Activated naive CD8-positive, alpha-beta T cell treated with anti-CD3 and anti-CD28 coated beads, Interleukin-2, amount 50 U/mL, for 24 hours (primary cell): ENCODE measurements at regions not wholly inside any gene's neighbourhood (a gene's known extent, or its start where the extent isn't known, plus 50 kb on each side); places are given as distances from the start of the nearest gene placed in this dataset.
"Not testable (repeated sequence)": the region's sequence is repeated elsewhere in the genome, so short reads cannot be mapped to it uniquely, and the experiment has no call there.

Experiments
- ATAC-seq: fragments of 150-1000 bp; cut with Tn5 transposase; one replicate; pipeline ENCODE4 v1.10.0; 2021
- DNase-seq: peaks from one replicate; pipeline ENCODE4 v3.0.0; 2021
- H3K27ac Mint-ChIP-seq: one replicate; pipeline ENCODE4 v1.8.0; 2021; ENCODE audit warnings: mild to moderate bottlenecking, mixed read lengths
- H3K27me3 Mint-ChIP-seq: one replicate; pipeline ENCODE4 v1.8.0; 2021; ENCODE audit warnings: mixed read lengths
- H3K36me3 Mint-ChIP-seq: one replicate; pipeline ENCODE4 v1.8.0; 2021; ENCODE audit warnings: low read depth, mixed read lengths
- H3K4me1 Mint-ChIP-seq: one replicate; pipeline ENCODE4 v1.8.0; 2021; ENCODE audit warnings: mixed read lengths
- H3K4me3 Mint-ChIP-seq: one replicate; pipeline ENCODE4 v1.8.0; 2021; ENCODE audit warnings: mild to moderate bottlenecking, moderate library complexity, mixed read lengths
- H3K9me3 Mint-ChIP-seq: one replicate; pipeline ENCODE4 v1.8.0; 2021; ENCODE audit warnings: mixed read lengths

DNA sequence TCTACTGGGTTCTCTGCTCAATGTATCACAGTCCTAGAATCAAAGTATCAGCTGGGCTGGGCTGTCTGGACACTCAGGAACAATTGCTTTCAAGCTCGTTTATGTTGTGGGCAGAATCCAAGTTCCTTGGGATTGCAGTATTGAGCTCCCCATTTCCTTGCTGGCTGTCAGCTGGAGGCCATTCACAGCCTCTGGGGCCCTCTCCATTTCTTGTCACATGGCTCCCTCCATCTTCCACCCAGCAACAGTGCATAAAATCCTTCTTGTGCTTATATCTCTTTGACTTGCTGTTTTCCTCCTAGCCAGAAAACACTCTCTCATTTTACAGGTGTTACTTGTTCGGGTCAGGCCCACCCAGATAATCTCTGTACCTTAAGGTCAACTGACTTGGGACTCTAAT is 363.5 kb downstream of the IGSF11 start:
- Mint-ChIP-seq H3K9me3 (no peaks in the 10 kb centered on the region), H3K36me3 (no peaks in the 10 kb centered on the region), H3K27me3 (no peaks in the 10 kb centered on the region), H3K27ac (no peak overlapping the region), H3K4me1 (no peaks in the 10 kb centered on the region), H3K4me3 (no peak overlapping the region)
- ATAC-seq (no peak), DNase-seq (no peak)

DNA sequence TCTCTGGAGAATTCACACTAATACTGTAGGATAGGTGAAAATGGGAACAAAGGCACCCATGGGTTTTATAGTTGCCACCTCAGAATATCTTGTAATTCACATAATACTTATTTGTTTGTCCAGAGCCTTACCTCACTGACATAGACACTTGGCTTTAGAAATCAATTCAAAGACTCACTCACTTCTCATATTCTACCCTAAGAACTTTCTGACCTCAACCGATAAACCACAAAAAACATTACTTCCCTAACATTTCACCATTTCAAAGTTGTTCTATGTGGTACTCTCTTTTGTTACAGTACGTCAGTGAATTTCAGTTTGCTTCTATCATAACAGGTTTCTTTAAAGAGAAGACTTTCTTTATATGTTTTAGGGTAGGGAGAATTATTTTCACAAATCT is 359.3 kb downstream of the IGSF11 start:
- Mint-ChIP-seq H3K4me3 (no peak overlapping the region), H3K27me3 (no peaks in the 10 kb centered on the region), H3K36me3 (no peaks in the 10 kb centered on the region), H3K27ac (no peak overlapping the region), H3K9me3 (no peaks in the 10 kb centered on the region), H3K4me1 (no peaks in the 10 kb centered on the region)
- DNase-seq (no peak), ATAC-seq (no peak)

DNA sequence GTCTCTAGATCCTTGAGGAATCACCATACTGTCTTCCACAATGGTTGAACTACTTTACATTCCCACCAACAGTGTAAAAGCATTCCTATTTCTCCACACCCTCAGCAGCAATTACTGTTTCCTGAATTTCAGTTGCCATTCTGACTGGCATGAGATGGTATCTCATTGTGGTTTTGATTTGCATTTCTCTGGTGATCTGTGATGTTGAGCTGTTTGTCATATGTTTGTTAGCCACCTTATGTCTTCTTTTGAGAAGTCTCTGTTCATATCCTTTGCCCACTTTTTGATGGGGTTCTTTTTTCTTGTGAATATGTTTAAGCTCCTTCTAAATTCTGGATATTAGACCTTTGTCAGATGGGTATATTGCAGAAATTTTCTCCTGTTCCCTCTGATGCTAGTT is 356.0 kb downstream of the IGSF11 start:
- not testable (repeated sequence) for H3K4me3 Mint-ChIP-seq, H3K9me3 Mint-ChIP-seq, H3K4me1 Mint-ChIP-seq, ATAC-seq, H3K36me3 Mint-ChIP-seq, H3K27ac Mint-ChIP-seq, H3K27me3 Mint-ChIP-seq, DNase-seq

DNA sequence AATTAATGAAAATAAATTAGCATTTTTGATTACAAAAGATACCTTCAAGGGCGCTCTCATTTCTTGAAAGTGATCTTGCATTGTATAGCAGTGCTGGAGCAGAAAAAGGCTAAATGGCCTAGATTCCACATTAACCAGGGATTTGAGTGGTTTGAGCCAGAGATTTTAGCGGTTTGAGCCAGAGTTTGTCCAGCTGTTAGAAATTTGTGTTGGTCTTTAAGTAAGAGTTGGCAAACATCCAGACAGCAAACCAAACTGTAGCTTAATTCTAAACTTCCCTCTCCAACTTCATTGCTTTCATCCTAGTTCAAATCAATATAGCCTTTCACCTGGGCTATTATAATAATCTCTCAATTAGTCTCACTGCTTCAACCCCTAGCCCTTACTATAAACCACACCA is 351.7 kb downstream of the IGSF11 start:
- DNase-seq (no peak), ATAC-seq (no peak)
- Mint-ChIP-seq H3K27ac (no peak overlapping the region), H3K4me1 (no peaks in the 10 kb centered on the region), H3K36me3 (no peaks in the 10 kb centered on the region), H3K27me3 (peaks cover 2% of the 10 kb centered on the region), H3K9me3 (no peaks in the 10 kb centered on the region), H3K4me3 (no peak overlapping the region)

DNA sequence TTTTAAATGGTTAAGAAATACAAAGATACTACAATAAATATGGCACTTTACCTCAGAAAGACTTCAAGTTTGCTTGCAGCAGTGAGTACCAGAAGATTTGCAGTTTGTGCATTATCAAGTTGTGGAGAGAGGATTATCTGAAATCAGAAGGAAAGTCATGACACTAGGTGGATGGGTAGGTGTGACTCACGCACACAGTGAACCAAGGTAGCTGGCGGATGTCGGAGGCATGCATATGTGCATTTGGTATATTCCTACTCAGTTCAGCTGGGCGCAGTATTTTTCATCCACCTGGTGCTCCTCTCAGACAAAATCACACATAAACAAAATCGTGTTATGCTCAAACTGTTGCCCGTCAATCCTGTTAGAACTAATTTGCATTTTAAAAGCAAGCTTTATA is 351.0 kb downstream of the IGSF11 start:
- H3K4me3 Mint-ChIP-seq, result no peak overlapping the region
- H3K9me3 Mint-ChIP-seq, result no peaks in the 10 kb centered on the region
- H3K4me1 Mint-ChIP-seq, result no peaks in the 10 kb centered on the region
- H3K27ac Mint-ChIP-seq, result no peak overlapping the region
- ATAC-seq, result no peak
- H3K27me3 Mint-ChIP-seq, result peaks cover 2% of the 10 kb centered on the region
- no peaks in the 10 kb centered on the region for H3K36me3 Mint-ChIP-seq
- no peak for DNase-seq

DNA sequence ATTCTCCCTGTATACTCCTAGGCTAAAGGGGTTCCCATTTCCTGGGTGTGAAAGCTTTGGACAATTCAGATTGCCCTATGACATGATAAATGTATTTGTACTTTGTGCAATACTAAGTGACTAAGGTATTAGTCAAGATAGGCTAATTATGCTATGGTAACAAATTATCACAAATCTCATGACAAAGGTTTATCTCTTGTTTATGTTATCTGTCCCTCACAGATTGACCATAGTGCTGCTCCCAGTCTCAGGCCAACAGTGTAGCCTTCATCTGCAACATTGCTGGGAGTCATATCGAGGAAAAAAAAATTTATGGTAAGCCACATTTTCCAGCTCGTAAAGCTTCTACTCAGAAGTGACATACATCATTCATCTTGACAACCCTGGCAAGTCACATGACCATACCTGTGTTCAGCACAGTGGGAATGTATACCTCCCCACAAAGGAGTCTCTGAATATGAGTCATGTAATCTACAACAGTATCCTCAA is 346.2 kb downstream of the IGSF11 start:
- no peak for ATAC-seq

DNA sequence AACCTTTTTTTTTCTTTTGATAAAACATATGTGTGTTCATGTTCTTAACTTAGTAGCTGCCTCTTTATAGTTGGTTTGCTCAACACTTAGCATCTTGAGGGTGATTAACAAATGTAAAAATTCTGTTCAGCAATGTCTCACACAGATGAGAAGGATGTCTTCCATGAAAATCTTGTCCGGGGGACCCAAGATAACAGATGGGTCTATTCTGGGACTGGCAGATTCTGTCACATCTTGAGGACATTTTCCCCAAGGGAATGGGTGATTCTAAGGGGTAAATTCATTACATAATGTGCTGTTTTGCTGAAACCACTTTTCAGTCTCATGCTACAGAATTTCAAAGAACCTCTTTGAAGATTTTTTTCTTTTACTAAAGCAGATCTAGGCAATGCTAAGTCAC is 342.2 kb downstream of the IGSF11 start:
- Mint-ChIP-seq H3K9me3 (peaks cover 9% of the 10 kb centered on the region), H3K36me3 (no peaks in the 10 kb centered on the region), H3K4me3 (no peak overlapping the region), H3K27ac (no peak overlapping the region), H3K4me1 (no peaks in the 10 kb centered on the region), H3K27me3 (no peaks in the 10 kb centered on the region)
- ATAC-seq (no peak), DNase-seq (no peak)

More for the DNA sequence above, 346.2 kb downstream of the IGSF11 start:
- Mint-ChIP-seq H3K4me3 (no peak overlapping the region), H3K36me3 (no peaks in the 10 kb centered on the region), H3K27ac (no peak overlapping the region), H3K9me3 (no peaks in the 10 kb centered on the region), H3K4me1 (no peaks in the 10 kb centered on the region), H3K27me3 (no peaks in the 10 kb centered on the region)
- no peak for DNase-seq

DNA sequence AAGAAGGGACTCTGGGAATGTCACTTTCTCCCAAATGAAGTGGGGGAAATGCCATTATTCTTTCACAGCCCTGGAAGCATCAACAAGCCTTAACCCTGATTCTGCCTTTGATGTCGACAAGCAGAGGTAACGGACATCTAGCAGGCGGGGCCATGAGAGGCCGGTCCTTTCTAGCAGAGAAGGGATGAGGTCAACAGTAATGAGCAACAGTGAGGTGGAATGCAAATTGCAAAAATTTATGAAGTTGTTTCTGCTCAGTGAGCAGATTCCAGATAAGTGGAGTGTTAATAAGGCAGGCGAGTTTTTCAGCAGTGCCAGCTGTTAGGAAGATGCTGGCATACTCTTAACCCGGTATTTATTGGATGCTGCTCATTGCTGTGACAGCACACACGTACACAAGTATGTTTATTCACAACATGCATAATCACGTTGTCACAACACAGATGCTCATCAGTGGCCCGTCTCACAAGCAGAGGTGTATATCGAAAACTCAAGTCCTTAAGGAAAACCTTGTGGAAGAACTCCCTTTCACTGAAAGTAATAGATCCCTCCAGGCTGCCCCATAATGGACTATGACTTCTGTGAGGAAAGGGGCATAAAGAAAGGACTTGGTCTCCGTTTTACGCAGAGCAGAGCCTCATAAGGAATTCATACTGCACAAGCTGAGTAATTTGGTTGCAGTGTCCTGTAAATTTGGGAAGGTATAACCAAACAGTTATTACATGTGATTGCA is 329.0 kb downstream of the IGSF11 start:
- DNase-seq (no peak), ATAC-seq (no peak)
- Mint-ChIP-seq H3K9me3 (no peaks in the 10 kb centered on the region), H3K4me3 (no peak overlapping the region), H3K27me3 (no peaks in the 10 kb centered on the region), H3K36me3 (no peaks in the 10 kb centered on the region), H3K27ac (no peak overlapping the region), H3K4me1 (no peaks in the 10 kb centered on the region)

DNA sequence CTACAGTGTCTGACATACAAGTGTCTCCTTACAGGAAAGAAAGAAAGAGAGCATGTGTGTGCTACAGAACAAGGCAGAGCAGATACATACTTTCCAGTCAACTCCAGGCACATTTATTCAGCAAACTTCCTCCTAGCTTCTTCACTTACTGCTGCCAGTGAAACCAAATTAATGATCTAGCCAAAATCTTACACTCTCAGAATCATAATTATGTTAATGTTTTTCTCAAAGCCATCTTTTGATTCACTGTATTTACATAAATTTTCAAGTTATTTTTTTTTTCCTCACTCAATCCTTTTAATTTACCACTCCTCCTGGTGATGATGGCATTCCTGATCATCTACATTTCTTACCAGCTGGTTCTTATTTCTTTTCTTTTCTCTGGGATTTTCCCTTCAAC is 326.7 kb downstream of the IGSF11 start:
- no peak for DNase-seq
- H3K27ac Mint-ChIP-seq, result no peak overlapping the region
- no peaks in the 10 kb centered on the region for H3K4me1 Mint-ChIP-seq
- H3K27me3 Mint-ChIP-seq, result no peaks in the 10 kb centered on the region
- H3K36me3 Mint-ChIP-seq, result no peaks in the 10 kb centered on the region
- H3K9me3 Mint-ChIP-seq, result no peaks in the 10 kb centered on the region
- H3K4me3 Mint-ChIP-seq, result no peak overlapping the region
- ATAC-seq, result no peak

DNA sequence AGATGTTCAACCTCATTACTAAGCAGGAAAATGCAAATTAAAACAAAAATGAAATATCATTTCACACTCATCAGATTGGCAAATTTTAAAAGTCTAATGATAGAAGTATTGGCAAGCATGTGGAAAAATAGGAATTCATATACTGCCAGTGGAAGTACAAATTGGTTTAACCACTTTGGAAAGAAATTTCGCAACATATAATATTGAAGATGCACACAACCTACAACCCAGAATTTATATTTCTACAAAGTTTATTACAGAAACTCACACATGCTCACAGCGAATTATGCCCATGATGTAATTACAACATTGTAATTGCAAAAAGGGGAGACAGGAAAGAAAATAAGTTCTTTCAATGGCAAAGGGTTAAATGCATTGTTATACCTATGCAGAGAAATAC is 324.1 kb downstream of the IGSF11 start:
- no peaks in the 10 kb centered on the region for H3K36me3 Mint-ChIP-seq
- no peaks in the 10 kb centered on the region for H3K9me3 Mint-ChIP-seq
- no peaks in the 10 kb centered on the region for H3K4me1 Mint-ChIP-seq

DNA sequence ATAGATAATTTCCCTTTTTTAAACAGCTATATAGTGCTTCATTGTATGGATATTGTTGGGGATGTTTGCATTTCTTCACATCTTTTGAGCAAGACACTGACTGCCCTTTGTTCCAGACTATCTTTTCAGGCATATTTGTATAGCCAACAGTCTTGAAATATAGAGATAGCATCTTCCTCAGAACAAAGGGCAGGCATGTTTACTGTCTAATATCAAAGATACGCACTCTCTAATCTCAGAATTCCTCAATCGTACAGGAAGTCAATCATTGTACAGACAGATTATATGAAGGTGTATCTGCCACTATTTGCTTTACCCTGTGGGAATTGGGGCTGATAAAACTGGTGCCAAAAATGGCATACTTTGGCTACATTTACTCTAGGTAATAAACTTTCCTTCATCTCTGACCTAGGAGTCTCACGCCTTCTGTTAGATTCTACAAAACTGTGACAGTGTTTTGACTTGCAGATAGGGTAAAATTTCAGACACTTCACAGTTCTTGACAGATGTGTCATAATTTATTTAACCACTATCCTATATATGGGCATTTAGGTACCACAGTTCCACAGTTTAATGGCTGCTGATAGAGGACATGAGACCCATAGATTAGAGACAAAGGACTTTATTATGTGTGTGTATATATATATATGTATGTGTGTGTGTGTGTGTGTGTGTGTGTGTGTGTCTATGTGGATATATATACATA is 321.0 kb downstream of the IGSF11 start:
- no peak overlapping the region for H3K27ac Mint-ChIP-seq
- ATAC-seq (no peak), DNase-seq (no peak)
- H3K9me3 Mint-ChIP-seq, result no peaks in the 10 kb centered on the region
- no peaks in the 10 kb centered on the region for H3K4me1 Mint-ChIP-seq
- no peaks in the 10 kb centered on the region for H3K36me3 Mint-ChIP-seq
- H3K27me3 Mint-ChIP-seq, result no peaks in the 10 kb centered on the region
- H3K4me3 Mint-ChIP-seq, result no peak overlapping the region

More for the DNA sequence above, 324.1 kb downstream of the IGSF11 start:
- Mint-ChIP-seq H3K27ac (no peak overlapping the region), H3K4me3 (no peak overlapping the region), H3K27me3 (no peaks in the 10 kb centered on the region)
- DNase-seq (no peak), ATAC-seq (no peak)

DNA sequence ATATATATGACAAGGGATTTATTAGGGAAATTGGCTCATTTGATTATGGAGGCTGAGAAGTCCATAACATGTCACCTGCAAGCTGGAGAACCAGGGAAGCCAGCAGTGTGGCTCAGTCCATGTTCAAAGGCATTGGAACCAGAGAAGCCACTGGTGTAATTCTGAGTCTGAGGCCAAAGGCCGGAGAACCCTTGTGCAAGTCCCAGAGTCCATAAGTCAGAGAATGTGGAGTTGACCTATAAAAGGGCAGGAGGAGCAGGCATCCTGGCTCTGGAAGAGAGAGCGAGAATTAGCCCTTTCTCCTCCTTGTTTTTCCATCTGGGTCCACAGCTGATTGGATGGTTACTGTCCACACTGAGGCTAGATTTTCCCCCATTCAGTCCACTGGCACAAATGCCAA is 319.8 kb downstream of the IGSF11 start:
- no peak overlapping the region for H3K4me3 Mint-ChIP-seq

DNA sequence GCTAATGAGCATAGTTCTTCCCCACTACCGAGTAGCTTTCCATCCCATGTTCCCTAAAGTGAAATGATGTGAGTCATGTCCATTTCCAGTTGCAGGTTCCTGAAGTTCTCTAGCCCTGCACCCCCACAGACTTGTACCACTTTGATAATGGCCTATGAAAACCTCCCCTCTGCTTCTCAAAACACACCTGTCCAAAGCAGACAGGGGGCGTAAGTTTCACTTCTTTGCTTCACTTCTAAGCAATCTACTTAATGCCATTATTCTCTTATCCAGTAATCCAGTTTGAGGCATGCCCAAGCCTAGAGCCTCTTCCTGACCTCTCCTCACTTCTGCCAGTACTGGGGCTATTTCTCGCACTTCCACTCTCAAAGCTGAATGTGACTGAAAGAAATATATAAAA is 305.1 kb downstream of the IGSF11 start:
- no peaks in the 10 kb centered on the region for H3K9me3 Mint-ChIP-seq

More for the DNA sequence above, 319.8 kb downstream of the IGSF11 start:
- Mint-ChIP-seq H3K36me3 (no peaks in the 10 kb centered on the region), H3K27ac (no peak overlapping the region), H3K4me1 (no peaks in the 10 kb centered on the region), H3K9me3 (peaks cover 6% of the 10 kb centered on the region), H3K27me3 (no peaks in the 10 kb centered on the region)
- DNase-seq (no peak), ATAC-seq (no peak)

DNA sequence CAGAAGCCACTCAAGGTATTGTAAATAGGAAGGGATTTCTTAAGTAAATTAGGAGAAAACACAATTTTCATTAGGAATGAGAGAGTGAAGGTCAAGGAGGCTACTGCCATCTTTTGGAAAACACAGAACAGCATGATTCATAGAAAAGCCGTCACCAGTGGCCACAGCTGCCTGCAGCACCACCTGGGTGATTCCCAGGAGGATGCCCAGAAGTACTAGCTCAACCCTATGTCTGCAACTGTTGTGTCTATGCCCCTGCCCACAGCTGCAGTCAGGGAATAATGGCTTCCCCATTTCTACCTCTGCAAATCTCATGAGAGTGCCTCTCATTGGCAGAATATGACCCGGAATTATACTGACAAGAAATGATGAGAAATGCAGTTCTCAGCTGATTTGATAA is 300.0 kb downstream of the IGSF11 start:
- H3K9me3 Mint-ChIP-seq, result no peaks in the 10 kb centered on the region
- no peaks in the 10 kb centered on the region for H3K4me1 Mint-ChIP-seq
- H3K36me3 Mint-ChIP-seq, result no peaks in the 10 kb centered on the region
- H3K27me3 Mint-ChIP-seq, result no peaks in the 10 kb centered on the region
- DNase-seq, result no peak
- H3K4me3 Mint-ChIP-seq, result no peak overlapping the region
- no peak for ATAC-seq
- H3K27ac Mint-ChIP-seq, result no peak overlapping the region

More for the DNA sequence above, 305.1 kb downstream of the IGSF11 start:
- Mint-ChIP-seq H3K4me3 (no peak overlapping the region), H3K36me3 (no peaks in the 10 kb centered on the region), H3K27ac (no peak overlapping the region), H3K27me3 (no peaks in the 10 kb centered on the region), H3K4me1 (no peaks in the 10 kb centered on the region)
- ATAC-seq, result no peak
- DNase-seq, result no peak

DNA sequence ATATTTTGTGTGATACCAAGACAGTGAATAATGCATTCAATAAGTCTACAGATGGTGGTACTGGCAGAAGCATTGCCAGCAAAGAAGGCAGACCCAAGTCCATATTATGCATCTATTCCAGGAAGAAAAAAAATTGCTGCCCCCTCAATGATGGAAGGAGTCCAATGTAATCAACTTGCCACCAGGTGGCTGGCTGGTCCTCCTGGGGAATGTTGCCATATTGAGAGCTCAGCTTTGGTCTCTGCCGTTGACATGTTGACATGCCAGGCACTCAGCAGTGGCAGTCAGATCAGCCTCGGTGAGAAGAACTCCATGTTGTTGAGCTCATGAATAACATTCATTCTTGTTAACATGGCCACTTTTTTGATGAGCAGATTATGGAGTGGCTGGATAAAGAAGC is 298.5 kb downstream of the IGSF11 start:
- H3K27ac Mint-ChIP-seq, result no peak overlapping the region
- H3K4me1 Mint-ChIP-seq, result no peaks in the 10 kb centered on the region
- no peaks in the 10 kb centered on the region for H3K36me3 Mint-ChIP-seq
- DNase-seq (no peak), ATAC-seq (no peak)
- H3K27me3 Mint-ChIP-seq, result no peaks in the 10 kb centered on the region
- H3K9me3 Mint-ChIP-seq, result no peaks in the 10 kb centered on the region
- no peak overlapping the region for H3K4me3 Mint-ChIP-seq
